ENCODE measurements at regions not wholly inside any gene's neighbourhood (a gene's known extent, or its start where the extent isn't known, plus 50 kb on each side); places are given as distances from the start of the nearest gene placed in this dataset.

DNA sequence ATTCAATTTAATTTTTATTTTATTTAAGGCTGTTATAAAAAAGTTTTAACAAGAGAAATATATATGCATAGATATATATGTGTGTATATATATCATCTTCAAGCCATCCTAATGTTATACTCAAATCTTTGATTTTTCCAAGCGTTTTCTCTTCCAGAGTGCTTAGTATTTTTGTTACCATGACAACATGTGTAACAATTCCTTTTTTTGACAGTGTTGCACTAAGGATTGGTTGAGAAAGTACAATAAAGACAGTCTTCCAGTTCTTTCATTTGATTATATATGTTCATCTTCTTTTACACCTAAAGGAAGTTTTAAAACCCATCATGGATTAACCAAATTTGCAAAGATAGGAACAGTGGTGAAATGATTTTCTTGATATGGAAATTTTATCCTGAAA is 171.7 kb downstream of the KLF6 start:
- TF ChIP-seq, protein P1, sequence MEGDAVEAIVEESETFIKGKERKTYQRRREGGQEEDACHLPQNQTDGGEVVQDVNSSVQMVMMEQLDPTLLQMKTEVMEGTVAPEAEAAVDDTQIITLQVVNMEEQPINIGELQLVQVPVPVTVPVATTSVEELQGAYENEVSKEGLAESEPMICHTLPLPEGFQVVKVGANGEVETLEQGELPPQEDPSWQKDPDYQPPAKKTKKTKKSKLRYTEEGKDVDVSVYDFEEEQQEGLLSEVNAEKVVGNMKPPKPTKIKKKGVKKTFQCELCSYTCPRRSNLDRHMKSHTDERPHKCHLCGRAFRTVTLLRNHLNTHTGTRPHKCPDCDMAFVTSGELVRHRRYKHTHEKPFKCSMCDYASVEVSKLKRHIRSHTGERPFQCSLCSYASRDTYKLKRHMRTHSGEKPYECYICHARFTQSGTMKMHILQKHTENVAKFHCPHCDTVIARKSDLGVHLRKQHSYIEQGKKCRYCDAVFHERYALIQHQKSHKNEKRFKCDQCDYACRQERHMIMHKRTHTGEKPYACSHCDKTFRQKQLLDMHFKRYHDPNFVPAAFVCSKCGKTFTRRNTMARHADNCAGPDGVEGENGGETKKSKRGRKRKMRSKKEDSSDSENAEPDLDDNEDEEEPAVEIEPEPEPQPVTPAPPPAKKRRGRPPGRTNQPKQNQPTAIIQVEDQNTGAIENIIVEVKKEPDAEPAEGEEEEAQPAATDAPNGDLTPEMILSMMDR (IDR thresholded peaks at IDR 0.05) = no peak
- no peak for TF ChIP-seq POLR2A (IDR thresholded peaks at IDR 0.05)

Measured in heart left ventricle (tissue), 13 donors.